HepG2 (cell line): ENCODE measurements at regions not wholly inside any gene's neighbourhood (a gene's known extent, or its start where the extent isn't known, plus 50 kb on each side); places are given as distances from the start of the nearest gene placed in this dataset.

ENCODE experiments used
- AKAP8 ChIP-seq: sonication (generic); formaldehyde crosslinking; IDR thresholded peaks from 2 replicates; pipeline ENCODE4 v1.5.1; 2020; ENCODE audit warnings: mild to moderate bottlenecking, missing genetic modification reagents
- CBFB ChIP-seq: sonication (generic); formaldehyde crosslinking; IDR thresholded peaks from 2 replicates; pipeline ENCODE4 v1.4.0; 2020; ENCODE audit warnings: missing genetic modification reagents
- CCAR2 ChIP-seq: fragments of 200-400 bp; formaldehyde crosslinking; optimal IDR thresholded peaks from 2 replicates; pipeline ENCODE3; 2018; ENCODE audit warnings: low read depth, mild to moderate bottlenecking, low read length, moderate library complexity
- CTCF ChIP-seq: sonication (generic); formaldehyde crosslinking; IDR thresholded peaks from 2 replicates; pipeline ENCODE4 v1.5.0; 2020; ENCODE audit warnings: mild to moderate bottlenecking, missing genetic modification reagents, moderate library complexity
- HNRNPLL ChIP-seq: fragments of 200-400 bp; formaldehyde crosslinking; IDR thresholded peaks from 2 replicates; pipeline ENCODE4 v1.6.1; 2017; ENCODE audit warnings: mild to moderate bottlenecking, low read depth, low read length; ENCODE audit not compliant: poor library complexity, severe bottlenecking
- IRX3 ChIP-seq: sonication (generic); formaldehyde crosslinking; IDR thresholded peaks from 2 replicates; pipeline ENCODE4 v1.8.1; 2023; ENCODE audit warnings: mild to moderate bottlenecking, low read depth, missing genetic modification reagents, borderline replicate concordance
- NR1H2 ChIP-seq: sonication (generic); formaldehyde crosslinking; IDR thresholded peaks from 2 replicates; pipeline ENCODE4 v1.8.1; 2022; ENCODE audit warnings: low read depth, missing genetic modification reagents, borderline replicate concordance
- POLR2G ChIP-seq: fragments of 200-400 bp; formaldehyde crosslinking; IDR thresholded peaks from 2 replicates; pipeline ENCODE4 v1.6.1; 2018; ENCODE audit warnings: mild to moderate bottlenecking, low read depth, low read length, moderate library complexity
- TBL1XR1 ChIP-seq: fragments of 150-350 bp; IDR thresholded peaks from 2 replicates; pipeline ENCODE4 v1.6.1; 2014; ENCODE audit warnings: borderline replicate concordance, low read length; ENCODE audit not compliant: partially characterized antibody
- TERF1 ChIP-seq: sonication (generic); formaldehyde crosslinking; IDR thresholded peaks from 2 replicates; pipeline ENCODE4 v1.8.0; 2022; ENCODE audit warnings: mild to moderate bottlenecking, missing genetic modification reagents, moderate library complexity
- TP53 ChIP-seq: sonication (generic); formaldehyde crosslinking; conservative IDR thresholded peaks from 2 replicates; pipeline ENCODE4 v1.4.0; 2020; ENCODE audit warnings: missing genetic modification reagents
- U2AF2 ChIP-seq: fragments of 200-400 bp; formaldehyde crosslinking; IDR thresholded peaks from 2 replicates; pipeline ENCODE4 v1.6.1; 2017; ENCODE audit warnings: low read depth, mild to moderate bottlenecking, low read length
- ZBTB20 ChIP-seq: sonication (generic); formaldehyde crosslinking; IDR thresholded peaks from 2 replicates; pipeline ENCODE4 v1.8.1; 2023; ENCODE audit warnings: missing genetic modification reagents, low read depth, mild to moderate bottlenecking, borderline replicate concordance
- ZBTB8A ChIP-seq: sonication (generic); formaldehyde crosslinking; IDR thresholded peaks from 2 replicates; pipeline ENCODE4 v1.4.0; 2020; ENCODE audit warnings: mild to moderate bottlenecking, low read depth, missing genetic modification reagents, borderline replicate concordance
- ZNF235 ChIP-seq: sonication (generic); formaldehyde crosslinking; IDR thresholded peaks from 2 replicates; pipeline ENCODE4 v1.8.1; 2023; ENCODE audit warnings: mild to moderate bottlenecking, missing genetic modification reagents, borderline replicate concordance
- ZNF431 ChIP-seq: sonication (generic); formaldehyde crosslinking; IDR thresholded peaks from 2 replicates; pipeline ENCODE4 v1.9.0; 2022; ENCODE audit warnings: missing genetic modification reagents, low read depth, mild to moderate bottlenecking, borderline replicate concordance
- ZNF510 ChIP-seq: sonication (generic); formaldehyde crosslinking; IDR thresholded peaks from 2 replicates; pipeline ENCODE4 v1.4.0; 2020; ENCODE audit warnings: low read depth, mild to moderate bottlenecking, missing genetic modification reagents
- ZNF660 ChIP-seq: sonication (generic); formaldehyde crosslinking; IDR thresholded peaks from 2 replicates; pipeline ENCODE4 v1.5.1; 2020; ENCODE audit warnings: mild to moderate bottlenecking, low read depth, missing genetic modification reagents, borderline replicate concordance
- ZSCAN12 ChIP-seq: sonication (generic); formaldehyde crosslinking; IDR thresholded peaks from 2 replicates; pipeline ENCODE4 v1.9.0; 2021; ENCODE audit warnings: mild to moderate bottlenecking, missing genetic modification reagents
- TF ChIP-seq, protein P1 (sequence below), 2 experiments: sonication (generic) in 1 of 2; formaldehyde crosslinking in 1 of 2; IDR thresholded peaks; 2 replicates each; pipeline versions ENCODE4 v1.4.0 to v1.6.1; 2018 to 2020; ENCODE audit warnings: missing genetic modification reagents in 2 of 2, borderline replicate concordance in 1 of 2, low read depth in 1 of 2, mild to moderate bottlenecking in 1 of 2, missing biosample characterization in 1 of 2
- TF ChIP-seq, protein P2 (sequence below): fragments of 450-650 bp; IDR thresholded peaks from 2 replicates; pipeline ENCODE4 v1.6.1; 2017; ENCODE audit warnings: mild to moderate bottlenecking

- TF ChIP-seq, protein P1, sequence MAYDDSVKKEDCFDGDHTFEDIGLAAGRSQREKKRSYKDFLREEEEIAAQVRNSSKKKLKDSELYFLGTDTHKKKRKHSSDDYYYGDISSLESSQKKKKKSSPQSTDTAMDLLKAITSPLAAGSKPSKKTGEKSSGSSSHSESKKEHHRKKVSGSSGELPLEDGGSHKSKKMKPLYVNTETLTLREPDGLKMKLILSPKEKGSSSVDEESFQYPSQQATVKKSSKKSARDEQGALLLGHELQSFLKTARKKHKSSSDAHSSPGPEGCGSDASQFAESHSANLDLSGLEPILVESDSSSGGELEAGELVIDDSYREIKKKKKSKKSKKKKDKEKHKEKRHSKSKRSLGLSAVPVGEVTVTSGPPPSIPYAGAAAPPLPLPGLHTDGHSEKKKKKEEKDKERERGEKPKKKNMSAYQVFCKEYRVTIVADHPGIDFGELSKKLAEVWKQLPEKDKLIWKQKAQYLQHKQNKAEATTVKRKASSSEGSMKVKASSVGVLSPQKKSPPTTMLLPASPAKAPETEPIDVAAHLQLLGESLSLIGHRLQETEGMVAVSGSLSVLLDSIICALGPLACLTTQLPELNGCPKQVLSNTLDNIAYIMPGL (CRISPR knock-in tag; IDR thresholded peaks at IDR 0.05; ENCODE audit: borderline replicate concordance in 1 of 2, low read depth in 1 of 2): peak; percentile 51 to 71; a peak in 3 of 4 replicates
- TF ChIP-seq AKAP8: no peak
- TF ChIP-seq HNRNPLL: no peak
- no peak for TF ChIP-seq IRX3 (CRISPR knock-in tag)
- peak; percentile 61; the same call in 1 of the 2 replicates for TF ChIP-seq ZNF235 (CRISPR knock-in tag)
- TF ChIP-seq ZBTB20 (CRISPR knock-in tag): no peak
- peak; percentile 96 for TF ChIP-seq POLR2G
- peak; percentile 74; the same call in 1 of the 2 replicates for TF ChIP-seq TP53 (CRISPR knock-in tag)
- no peak for TF ChIP-seq TERF1 (CRISPR knock-in tag)
- no peak for TF ChIP-seq ZBTB8A (CRISPR knock-in tag)
- TF ChIP-seq NR1H2 (CRISPR knock-in tag): no peak
- TF ChIP-seq CBFB (CRISPR knock-in tag): 0 out of 2 replicates have a peak, but pooled peaks have one; percentile 64
- peak; percentile 54 for TF ChIP-seq CTCF (CRISPR knock-in tag)
- no peak for TF ChIP-seq CCAR2
- TF ChIP-seq ZNF510: no peak; the same call in 1 of the 2 replicates
- TF ChIP-seq ZNF431 (CRISPR knock-in tag): no peak
- no peak for TF ChIP-seq ZSCAN12 (CRISPR knock-in tag)
- TF ChIP-seq ZNF660 (CRISPR knock-in tag): no peak
- TF ChIP-seq, protein P2, sequence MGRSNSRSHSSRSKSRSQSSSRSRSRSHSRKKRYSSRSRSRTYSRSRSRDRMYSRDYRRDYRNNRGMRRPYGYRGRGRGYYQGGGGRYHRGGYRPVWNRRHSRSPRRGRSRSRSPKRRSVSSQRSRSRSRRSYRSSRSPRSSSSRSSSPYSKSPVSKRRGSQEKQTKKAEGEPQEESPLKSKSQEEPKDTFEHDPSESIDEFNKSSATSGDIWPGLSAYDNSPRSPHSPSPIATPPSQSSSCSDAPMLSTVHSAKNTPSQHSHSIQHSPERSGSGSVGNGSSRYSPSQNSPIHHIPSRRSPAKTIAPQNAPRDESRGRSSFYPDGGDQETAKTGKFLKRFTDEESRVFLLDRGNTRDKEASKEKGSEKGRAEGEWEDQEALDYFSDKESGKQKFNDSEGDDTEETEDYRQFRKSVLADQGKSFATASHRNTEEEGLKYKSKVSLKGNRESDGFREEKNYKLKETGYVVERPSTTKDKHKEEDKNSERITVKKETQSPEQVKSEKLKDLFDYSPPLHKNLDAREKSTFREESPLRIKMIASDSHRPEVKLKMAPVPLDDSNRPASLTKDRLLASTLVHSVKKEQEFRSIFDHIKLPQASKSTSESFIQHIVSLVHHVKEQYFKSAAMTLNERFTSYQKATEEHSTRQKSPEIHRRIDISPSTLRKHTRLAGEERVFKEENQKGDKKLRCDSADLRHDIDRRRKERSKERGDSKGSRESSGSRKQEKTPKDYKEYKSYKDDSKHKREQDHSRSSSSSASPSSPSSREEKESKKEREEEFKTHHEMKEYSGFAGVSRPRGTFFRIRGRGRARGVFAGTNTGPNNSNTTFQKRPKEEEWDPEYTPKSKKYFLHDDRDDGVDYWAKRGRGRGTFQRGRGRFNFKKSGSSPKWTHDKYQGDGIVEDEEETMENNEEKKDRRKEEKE: no peak
- peak; percentile 60; the same call in 1 of the 2 replicates for TF ChIP-seq U2AF2
- no peak for TF ChIP-seq TBL1XR1
Measured at GRCh38 chr2:43005245-43005974, 213.0 kb upstream of the HAAO start (continued).
